CD8-positive, alpha-beta memory T cell (primary cell): ENCODE measurements at regions not wholly inside any gene's neighbourhood (a gene's known extent, or its start where the extent isn't known, plus 50 kb on each side); places are given as distances from the start of the nearest gene placed in this dataset.

ENCODE experiments used
- CTCF ChIA-PET: fragments of 350-600 bp; sonication (Branson Sonifier 250); formaldehyde crosslinking; loops from one replicate; lab custom pipeline; 2021; ENCODE audit warnings: antibody characterized with exemption; lab: Charles Lee
- POLR2A ChIA-PET: fragments of 350-600 bp; sonication (Branson Sonifier 250); formaldehyde crosslinking; loops from one replicate; lab custom pipeline; 2021; ENCODE audit warnings: antibody characterized with exemption; lab: Charles Lee
- DNase-seq, 5 donors: peaks; one replicate each; pipeline versions ENCODE4 v3.0.0 to v3.0.0-alpha.2; 2020 to 2022; ENCODE audit warnings: mixed read lengths in 1 of 5
- H3K27ac ChIP-seq: one replicate; pipeline ENCODE4 v1.7.0; 2013; ENCODE audit warnings: low read depth, mild to moderate bottlenecking, low read length, moderate library complexity
- H3K27me3 ChIP-seq: 2 replicates; pipeline ENCODE4 v1.7.0; 2013; ENCODE audit warnings: low read length, mild to moderate bottlenecking; ENCODE audit not compliant: insufficient read depth, poor library complexity, severe bottlenecking
- H3K36me3 ChIP-seq: 2 replicates; pipeline ENCODE4 v1.7.0; 2013; ENCODE audit warnings: mild to moderate bottlenecking, low read length, moderate library complexity; ENCODE audit not compliant: insufficient read depth
- H3K4me1 ChIP-seq: 2 replicates; pipeline ENCODE4 v1.7.0; 2013; ENCODE audit warnings: mild to moderate bottlenecking, low read length, moderate library complexity; ENCODE audit not compliant: insufficient read depth
- H3K4me3 ChIP-seq: 2 replicates; pipeline ENCODE4 v1.7.0; 2013; ENCODE audit warnings: mild to moderate bottlenecking, low read length
- H3K9me3 ChIP-seq: 2 replicates; pipeline ENCODE4 v1.7.0; 2013; ENCODE audit warnings: mild to moderate bottlenecking, low read length
- H3K27ac Mint-ChIP-seq, 8 donors: one replicate each; pipeline ENCODE4 v1.8.0; 2020 to 2021; ENCODE audit warnings: mixed read lengths in 8 of 8, mild to moderate bottlenecking in 6 of 8, inconsistent platforms in 3 of 8, moderate library complexity in 3 of 8
- H3K27me3 Mint-ChIP-seq, 2 donors: one replicate each; pipeline ENCODE4 v1.8.0; 2020 to 2021; ENCODE audit warnings: mixed read lengths in 2 of 2, mild to moderate bottlenecking in 1 of 2, moderate library complexity in 1 of 2
- H3K36me3 Mint-ChIP-seq, 3 donors: one replicate each; pipeline ENCODE4 v1.8.0; 2020 to 2021; ENCODE audit warnings: mixed read lengths in 3 of 3, inconsistent platforms in 1 of 3, mild to moderate bottlenecking in 1 of 3
- H3K4me1 Mint-ChIP-seq, 3 donors: one replicate each; pipeline ENCODE4 v1.8.0; 2020 to 2021; ENCODE audit warnings: mixed read lengths in 3 of 3, inconsistent platforms in 1 of 3, mild to moderate bottlenecking in 1 of 3
- H3K4me3 Mint-ChIP-seq, 7 donors: one replicate each; pipeline ENCODE4 v1.8.0; 2020 to 2021; ENCODE audit warnings: mixed read lengths in 7 of 7, mild to moderate bottlenecking in 6 of 7, moderate library complexity in 4 of 7, inconsistent platforms in 2 of 7
- H3K9me3 Mint-ChIP-seq, 5 donors: one replicate each; pipeline ENCODE4 v1.8.0; 2020 to 2022; ENCODE audit warnings: mixed read lengths in 5 of 5, mild to moderate bottlenecking in 3 of 5, moderate library complexity in 2 of 5, inconsistent platforms in 1 of 5

- Mint-ChIP-seq H3K27ac (no peak overlapping the region), H3K4me1 (no peaks in the 10 kb centered on the region), H3K27me3 (peaks cover 13 to 57% of the 10 kb centered on the region in 2 donors), H3K9me3 (peaks cover 0 to 2% (median 0%) of the 10 kb centered on the region in 5 donors), H3K4me3 (no peak overlapping the region), H3K36me3 (no peaks in the 10 kb centered on the region)
- H3K9me3 ChIP-seq: no peaks in the 10 kb centered on the region
- no peaks in the 10 kb centered on the region for H3K4me1 ChIP-seq
- no peaks in the 10 kb centered on the region for H3K27me3 ChIP-seq
- no peak overlapping the region for H3K4me3 ChIP-seq
- H3K27ac ChIP-seq: no peak overlapping the region
- no peak for DNase-seq
- POLR2A ChIA-PET: no interaction called here
- CTCF ChIA-PET: interaction anchor here (1.0 kb wide), 1 partner anchor 131 kb away, joined by 3 read pairs; no protein-coding TSS in a partner anchor
- H3K36me3 ChIP-seq: no peaks in the 10 kb centered on the region
Observed at GRCh38 chr1:214198571-214198970, 82.4 kb upstream of the SMYD2 start.

GRCh38 chr1:214199585-214199984 is 81.4 kb upstream of the SMYD2 start:
- no peak overlapping the region for H3K27ac Mint-ChIP-seq
- H3K27me3 Mint-ChIP-seq: peaks cover 15 to 55% of the 10 kb centered on the region in 2 donors
- Histone ChIP-seq H3K27ac (no peak overlapping the region), H3K36me3 (no peaks in the 10 kb centered on the region), H3K27me3 (no peaks in the 10 kb centered on the region), H3K4me1 (no peaks in the 10 kb centered on the region), H3K4me3 (no peak overlapping the region), H3K9me3 (no peaks in the 10 kb centered on the region)
- no peaks in the 10 kb centered on the region for H3K36me3 Mint-ChIP-seq
- POLR2A ChIA-PET: no interaction called here
- DNase-seq: no peak
- no peaks in the 10 kb centered on the region for H3K4me1 Mint-ChIP-seq
- H3K4me3 Mint-ChIP-seq: no peak overlapping the region
- peaks cover 0 to 2% (median 0%) of the 10 kb centered on the region in 5 donors for H3K9me3 Mint-ChIP-seq
- CTCF ChIA-PET: interaction anchor here (1.0 kb wide), 1 partner anchor 130 kb away, joined by 3 read pairs; no protein-coding TSS in a partner anchor

- Histone ChIP-seq H3K27ac (no peak overlapping the region), H3K9me3 (no peaks in the 10 kb centered on the region), H3K27me3 (no peaks in the 10 kb centered on the region), H3K4me1 (no peaks in the 10 kb centered on the region), H3K4me3 (no peak overlapping the region), H3K36me3 (no peaks in the 10 kb centered on the region)
- no peak overlapping the region for H3K4me3 Mint-ChIP-seq
- H3K36me3 Mint-ChIP-seq: no peaks in the 10 kb centered on the region
- ChIA-PET POLR2A (no interaction called here), CTCF (no interaction called here)
- no peaks in the 10 kb centered on the region for H3K4me1 Mint-ChIP-seq
- H3K9me3 Mint-ChIP-seq: no peaks in the 10 kb centered on the region
- DNase-seq: no peak
- H3K27me3 Mint-ChIP-seq: peaks cover 10 to 35% of the 10 kb centered on the region in 2 donors
- no peak overlapping the region for H3K27ac Mint-ChIP-seq
Observed at GRCh38 chr1:214202992-214203391, 78.0 kb upstream of the SMYD2 start.

GRCh38 chr1:214205053-214205452 is 75.9 kb upstream of the SMYD2 start:
- Mint-ChIP-seq H3K27ac (no peak overlapping the region), H3K4me3 (no peak overlapping the region), H3K9me3 (no peaks in the 10 kb centered on the region), H3K4me1 (no peaks in the 10 kb centered on the region), H3K27me3 (peaks cover 6 to 26% of the 10 kb centered on the region in 2 donors), H3K36me3 (no peaks in the 10 kb centered on the region)
- ChIA-PET CTCF (interaction anchor here (1.4 to 2.0 kb wide), 2 partner anchors 56 to 125 kb away, joined by 4 to 7 read pairs; no protein-coding TSS in a partner anchor), POLR2A (no interaction called here)
- H3K4me3 ChIP-seq: no peak overlapping the region
- H3K9me3 ChIP-seq: no peaks in the 10 kb centered on the region
- no peak for DNase-seq
- H3K36me3 ChIP-seq: no peaks in the 10 kb centered on the region
- H3K4me1 ChIP-seq: no peaks in the 10 kb centered on the region
- H3K27ac ChIP-seq: no peak overlapping the region
- no peaks in the 10 kb centered on the region for H3K27me3 ChIP-seq

- no peak for DNase-seq
- Mint-ChIP-seq H3K9me3 (no peaks in the 10 kb centered on the region), H3K36me3 (no peaks in the 10 kb centered on the region), H3K4me3 (no peak overlapping the region), H3K27me3 (peaks cover 5 to 27% of the 10 kb centered on the region in 2 donors), H3K4me1 (no peaks in the 10 kb centered on the region), H3K27ac (no peak overlapping the region)
- no peaks in the 10 kb centered on the region for H3K27me3 ChIP-seq
- H3K27ac ChIP-seq: no peak overlapping the region
- no peaks in the 10 kb centered on the region for H3K36me3 ChIP-seq
- no peaks in the 10 kb centered on the region for H3K9me3 ChIP-seq
- POLR2A ChIA-PET: no interaction called here
- CTCF ChIA-PET: no interaction called here
- H3K4me1 ChIP-seq: no peaks in the 10 kb centered on the region
- H3K4me3 ChIP-seq: no peak overlapping the region
Observed at GRCh38 chr1:214208460-214208859, 72.5 kb upstream of the SMYD2 start.

- Mint-ChIP-seq H3K4me3 (no peak overlapping the region), H3K27ac (no peak overlapping the region), H3K27me3 (peaks cover 5 to 21% of the 10 kb centered on the region in 2 donors), H3K9me3 (no peaks in the 10 kb centered on the region), H3K36me3 (no peaks in the 10 kb centered on the region), H3K4me1 (peaks cover 3 to 5% (median 4%) of the 10 kb centered on the region in 3 donors)
- POLR2A ChIA-PET: no interaction called here
- H3K36me3 ChIP-seq: no peaks in the 10 kb centered on the region
- CTCF ChIA-PET: no interaction called here
- H3K27ac ChIP-seq: no peak overlapping the region
- no peaks in the 10 kb centered on the region for H3K4me1 ChIP-seq
- H3K4me3 ChIP-seq: no peak overlapping the region
- H3K9me3 ChIP-seq: no peaks in the 10 kb centered on the region
- DNase-seq: no peak
- no peaks in the 10 kb centered on the region for H3K27me3 ChIP-seq
Observed at GRCh38 chr1:214209260-214209808, 71.6 kb upstream of the SMYD2 start.

GRCh38 chr1:214213136-214213535 is 67.8 kb upstream of the SMYD2 start:
- no peak overlapping the region for H3K27ac ChIP-seq
- ChIA-PET POLR2A (no interaction called here), CTCF (interaction anchor here (4.9 kb wide), 1 partner anchor 118 kb away, joined by 43 read pairs; no protein-coding TSS in a partner anchor)
- H3K4me3 Mint-ChIP-seq: no peak overlapping the region
- no peaks in the 10 kb centered on the region for H3K9me3 Mint-ChIP-seq
- no peaks in the 10 kb centered on the region for H3K36me3 ChIP-seq
- H3K9me3 ChIP-seq: no peaks in the 10 kb centered on the region
- peaks cover 3 to 5% (median 4%) of the 10 kb centered on the region in 3 donors for H3K4me1 Mint-ChIP-seq
- H3K4me3 ChIP-seq: no peak overlapping the region
- no peaks in the 10 kb centered on the region for H3K4me1 ChIP-seq
- no peak for DNase-seq
- H3K27me3 ChIP-seq: no peaks in the 10 kb centered on the region
- H3K27ac Mint-ChIP-seq: no peak overlapping the region
- H3K36me3 Mint-ChIP-seq: no peaks in the 10 kb centered on the region
- H3K27me3 Mint-ChIP-seq: peaks cover 8 to 37% of the 10 kb centered on the region in 2 donors

- Histone ChIP-seq H3K27ac (no peak overlapping the region), H3K36me3 (no peaks in the 10 kb centered on the region), H3K4me1 (no peaks in the 10 kb centered on the region), H3K9me3 (no peaks in the 10 kb centered on the region), H3K27me3 (no peaks in the 10 kb centered on the region), H3K4me3 (no peak overlapping the region)
- ChIA-PET CTCF (interaction anchor here (0.9 to 4.9 kb wide), 3 partner anchors 43 to 116 kb away, joined by 4 to 43 read pairs (median 8); no protein-coding TSS in a partner anchor), POLR2A (no interaction called here)
- no peak for DNase-seq
- H3K4me1 Mint-ChIP-seq: peaks cover 3 to 5% (median 4%) of the 10 kb centered on the region in 3 donors
- H3K27ac Mint-ChIP-seq: no peak overlapping the region
- no peaks in the 10 kb centered on the region for H3K36me3 Mint-ChIP-seq
- H3K27me3 Mint-ChIP-seq: peaks cover 15 to 43% of the 10 kb centered on the region in 2 donors
- H3K9me3 Mint-ChIP-seq: no peaks in the 10 kb centered on the region
- H3K4me3 Mint-ChIP-seq: no peak overlapping the region
Observed at GRCh38 chr1:214214851-214215250, 66.1 kb upstream of the SMYD2 start.
